Muscle layer of colon (tissue), 2 donors: ENCODE measurements at regions not wholly inside any gene's neighbourhood (a gene's known extent, or its start where the extent isn't known, plus 50 kb on each side); places are given as distances from the start of the nearest gene placed in this dataset.

Source experiments
- H3K27ac ChIP-seq: one replicate; pipeline ENCODE4 v1.7.0; 2013; ENCODE audit warnings: low read depth, mild to moderate bottlenecking, low read length, moderate library complexity
- H3K27me3 ChIP-seq, 2 donors: one replicate each; pipeline ENCODE4 v1.7.0; 2013; ENCODE audit warnings: low read length in 2 of 2, mild to moderate bottlenecking in 2 of 2; ENCODE audit not compliant: insufficient read depth in 2 of 2, control insufficient read depth in 1 of 2
- H3K36me3 ChIP-seq: one replicate; pipeline ENCODE4 v1.7.0; 2013; ENCODE audit warnings: mild to moderate bottlenecking, low read length; ENCODE audit not compliant: insufficient read depth
- H3K4me1 ChIP-seq: one replicate; pipeline ENCODE4 v1.7.0; 2013; ENCODE audit warnings: mild to moderate bottlenecking, low read length; ENCODE audit not compliant: insufficient read depth
- H3K4me3 ChIP-seq, 2 donors: one replicate each; pipeline ENCODE4 v1.7.0; 2013; ENCODE audit warnings: low read length in 2 of 2, low read depth in 1 of 2, mild to moderate bottlenecking in 1 of 2, moderate library complexity in 1 of 2
- H3K9ac ChIP-seq: one replicate; pipeline ENCODE4 v1.7.0; 2013; ENCODE audit warnings: low read length
- H3K9me3 ChIP-seq: one replicate; pipeline ENCODE4 v1.7.0; 2013; ENCODE audit warnings: mild to moderate bottlenecking, low read length
- donor health status: abdominal sarcoma.
- donor health status: Adenocarcinoma of cecum.

DNA sequence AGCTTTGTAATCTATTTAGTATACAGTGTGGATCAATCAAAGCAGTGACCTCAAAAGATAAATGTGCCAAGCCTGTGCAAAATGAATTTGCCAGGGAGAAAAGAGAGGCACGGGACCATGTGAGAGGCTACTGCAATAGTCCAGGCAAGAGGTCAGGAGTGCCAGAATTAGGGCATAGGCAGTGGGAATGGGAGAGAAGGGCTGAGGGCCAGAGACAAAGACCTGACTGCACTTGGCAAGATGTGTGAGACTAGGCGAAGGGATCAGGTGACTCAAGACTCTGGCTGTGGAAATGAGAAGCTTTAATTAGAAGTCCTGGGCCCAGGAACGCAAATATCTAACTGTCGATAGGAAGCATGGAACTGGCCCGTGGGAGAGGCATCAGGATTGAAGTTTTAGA, 168.1 kb downstream of the DHX15 start:
- Histone ChIP-seq H3K27ac (no peak overlapping the region), H3K4me3 (no peak overlapping the region), H3K36me3 (no peaks in the 10 kb centered on the region), H3K27me3 (no peaks in the 10 kb centered on the region), H3K4me1 (no peaks in the 10 kb centered on the region), H3K9ac (no peak overlapping the region), H3K9me3 (no peaks in the 10 kb centered on the region)

- H3K9ac ChIP-seq, result no peak overlapping the region
- H3K27ac ChIP-seq, result no peak overlapping the region
- no peaks in the 10 kb centered on the region for H3K36me3 ChIP-seq
- no peak overlapping the region for H3K4me3 ChIP-seq
- no peaks in the 10 kb centered on the region for H3K27me3 ChIP-seq
- H3K9me3 ChIP-seq, result no peaks in the 10 kb centered on the region
- no peaks in the 10 kb centered on the region for H3K4me1 ChIP-seq
These were observed 171.0 kb downstream of the DHX15 start for GRCh38 chr4:24413311-24413784.

GRCh38 chr4:24411806-24412205, 172.5 kb downstream of the DHX15 start:
- H3K36me3 ChIP-seq, result no peaks in the 10 kb centered on the region
- no peaks in the 10 kb centered on the region for H3K27me3 ChIP-seq
- H3K27ac ChIP-seq, result no peak overlapping the region
- H3K9me3 ChIP-seq, result no peaks in the 10 kb centered on the region
- no peaks in the 10 kb centered on the region for H3K4me1 ChIP-seq
- no peak overlapping the region for H3K4me3 ChIP-seq
- no peak overlapping the region for H3K9ac ChIP-seq

- Histone ChIP-seq H3K27me3 (no peaks in the 10 kb centered on the region), H3K27ac (no peak overlapping the region), H3K4me3 (no peak overlapping the region), H3K36me3 (no peaks in the 10 kb centered on the region), H3K9ac (no peak overlapping the region), H3K9me3 (no peaks in the 10 kb centered on the region), H3K4me1 (no peaks in the 10 kb centered on the region)
These were observed 173.1 kb downstream of the DHX15 start for GRCh38 chr4:24411299-24411698.

- H3K27ac ChIP-seq, result no peak overlapping the region
- no peaks in the 10 kb centered on the region for H3K36me3 ChIP-seq
- H3K9me3 ChIP-seq, result no peaks in the 10 kb centered on the region
These were observed 175.7 kb downstream of the DHX15 start for GRCh38 chr4:24408640-24409039.

GRCh38 chr4:24405926-24406325, 178.4 kb downstream of the DHX15 start:
- no peak overlapping the region for H3K27ac ChIP-seq

More at GRCh38 chr4:24408640-24409039, 175.7 kb downstream of the DHX15 start:
- no peaks in the 10 kb centered on the region for H3K4me1 ChIP-seq
- H3K4me3 ChIP-seq, result no peak overlapping the region
- H3K27me3 ChIP-seq, result no peaks in the 10 kb centered on the region
- no peak overlapping the region for H3K9ac ChIP-seq

DNA sequence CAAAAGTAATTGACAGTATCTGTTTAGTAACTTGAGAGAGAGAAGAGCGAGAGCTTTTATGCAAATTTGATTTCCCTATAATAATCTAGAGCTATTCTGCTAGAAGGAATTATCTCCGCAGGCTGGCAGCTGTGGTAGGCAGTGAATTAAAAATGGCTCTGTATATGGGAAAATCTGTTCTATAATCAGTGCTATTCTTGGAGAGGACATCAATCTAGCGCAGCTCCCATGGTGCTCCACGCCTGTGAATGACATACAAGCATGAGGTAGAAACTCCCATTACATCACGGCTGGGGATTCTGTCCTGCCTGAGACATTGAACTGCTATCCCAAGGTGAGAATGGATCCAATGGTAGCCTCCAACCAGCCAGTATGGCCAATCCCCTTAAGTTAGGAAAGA, 179.0 kb downstream of the DHX15 start:
- Histone ChIP-seq H3K9ac (no peak overlapping the region), H3K9me3 (no peaks in the 10 kb centered on the region), H3K27ac (no peak overlapping the region), H3K4me3 (no peak overlapping the region), H3K4me1 (no peaks in the 10 kb centered on the region), H3K36me3 (no peaks in the 10 kb centered on the region), H3K27me3 (no peaks in the 10 kb centered on the region)

More at GRCh38 chr4:24405926-24406325, 178.4 kb downstream of the DHX15 start:
- H3K36me3 ChIP-seq, result no peaks in the 10 kb centered on the region
- H3K4me1 ChIP-seq, result no peaks in the 10 kb centered on the region
- H3K27me3 ChIP-seq, result no peaks in the 10 kb centered on the region
- no peak overlapping the region for H3K4me3 ChIP-seq
- no peaks in the 10 kb centered on the region for H3K9me3 ChIP-seq
- no peak overlapping the region for H3K9ac ChIP-seq

- H3K4me3 ChIP-seq, result no peak overlapping the region
- H3K27me3 ChIP-seq, result no peaks in the 10 kb centered on the region
- H3K9me3 ChIP-seq, result no peaks in the 10 kb centered on the region
- no peaks in the 10 kb centered on the region for H3K36me3 ChIP-seq
- no peak overlapping the region for H3K27ac ChIP-seq
- H3K9ac ChIP-seq, result no peak overlapping the region
- H3K4me1 ChIP-seq, result no peaks in the 10 kb centered on the region
These were observed 180.1 kb downstream of the DHX15 start for GRCh38 chr4:24404281-24404680.

DNA sequence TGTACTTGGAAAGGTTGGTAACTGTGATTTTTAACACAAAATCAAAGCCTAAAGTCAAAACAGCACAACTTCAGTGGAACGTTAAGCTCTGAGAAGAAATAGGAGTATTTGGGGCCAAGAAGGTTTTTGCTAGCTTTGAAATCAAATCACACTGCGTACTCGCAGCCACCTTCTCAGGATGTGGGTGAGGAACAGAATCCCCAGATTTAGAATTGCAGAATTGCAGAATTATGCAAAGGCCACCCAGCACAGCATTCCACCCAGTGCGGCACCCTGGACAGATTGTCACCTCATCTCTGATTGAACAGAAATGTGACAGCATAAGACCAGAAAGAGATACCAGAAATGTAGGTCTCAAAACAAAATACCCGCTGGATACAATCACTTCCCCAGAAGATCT, 181.1 kb downstream of the DHX15 start:
- Histone ChIP-seq H3K4me1 (no peaks in the 10 kb centered on the region), H3K9ac (no peak overlapping the region), H3K9me3 (no peaks in the 10 kb centered on the region), H3K4me3 (no peak overlapping the region), H3K27ac (no peak overlapping the region), H3K27me3 (no peaks in the 10 kb centered on the region), H3K36me3 (no peaks in the 10 kb centered on the region)

- Histone ChIP-seq H3K4me1 (no peaks in the 10 kb centered on the region), H3K4me3 (no peak overlapping the region), H3K9ac (no peak overlapping the region), H3K36me3 (no peaks in the 10 kb centered on the region), H3K9me3 (no peaks in the 10 kb centered on the region), H3K27ac (no peak overlapping the region), H3K27me3 (no peaks in the 10 kb centered on the region)
These were observed 183.8 kb downstream of the DHX15 start for GRCh38 chr4:24400537-24400936.

- Histone ChIP-seq H3K9me3 (no peaks in the 10 kb centered on the region), H3K9ac (no peak overlapping the region), H3K4me1 (no peaks in the 10 kb centered on the region), H3K36me3 (no peaks in the 10 kb centered on the region), H3K27me3 (no peaks in the 10 kb centered on the region), H3K27ac (no peak overlapping the region), H3K4me3 (no peak overlapping the region)
These were observed 187.4 kb downstream of the DHX15 start for GRCh38 chr4:24396988-24397387.

- no peaks in the 10 kb centered on the region for H3K36me3 ChIP-seq
- no peak overlapping the region for H3K4me3 ChIP-seq
- H3K27me3 ChIP-seq, result no peaks in the 10 kb centered on the region
- H3K9me3 ChIP-seq, result no peaks in the 10 kb centered on the region
- H3K27ac ChIP-seq, result no peak overlapping the region
- H3K4me1 ChIP-seq, result no peaks in the 10 kb centered on the region
- H3K9ac ChIP-seq, result no peak overlapping the region
These were observed 188.4 kb downstream of the DHX15 start for GRCh38 chr4:24395937-24396336.
